Right lobe of liver (tissue), 4 donors: ENCODE measurements at regions not wholly inside any gene's neighbourhood (a gene's known extent, or its start where the extent isn't known, plus 50 kb on each side); places are given as distances from the start of the nearest gene placed in this dataset.

Source experiments
- CTCF ChIP-seq, 4 donors: fragments of 200-600 bp in 3 of 4; fragments of 450-650 bp in 1 of 4; IDR thresholded peaks; one replicate each; pipeline versions ENCODE4 v1.5.1 to v1.8.0; 2016 to 2022; ENCODE audit warnings: antibody characterized with exemption in 4 of 4, mild to moderate bottlenecking in 2 of 4
- POLR2A ChIP-seq: fragments of 450-650 bp; IDR thresholded peaks from one replicate; pipeline ENCODE4 v1.6.1; 2017; ENCODE audit warnings: antibody characterized with exemption, mild to moderate bottlenecking
- donor health status: DM: no; HTN: no; CAD: no.
- donor health status: DM: no; HTN: no; CAD: no.
- donor health status: DM: no; HTN: yes; CAD: no.

DNA sequence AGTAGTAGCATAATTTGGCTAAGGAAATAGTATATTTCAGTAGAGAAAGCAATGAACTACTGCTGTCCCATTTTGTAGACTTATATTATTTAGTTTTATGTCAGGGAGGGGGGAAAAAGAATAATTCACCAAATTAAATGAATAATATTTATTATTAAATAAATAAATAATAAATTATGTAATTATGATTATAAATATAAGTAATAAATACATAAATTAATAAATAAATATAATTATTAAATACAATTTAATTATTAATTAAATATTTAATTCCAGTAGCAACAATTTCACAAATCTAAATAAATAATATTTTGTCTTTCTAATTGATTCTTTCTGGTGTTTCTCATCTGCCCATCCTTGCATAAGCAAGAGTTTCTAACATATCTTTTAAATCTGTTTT lies 81.1 kb upstream of the PLSCR4 start:
- no peak for TF ChIP-seq CTCF (IDR thresholded peaks at IDR 0.05)
- TF ChIP-seq POLR2A: no peak
